ENCODE measurements at regions not wholly inside any gene's neighbourhood (a gene's known extent, or its start where the extent isn't known, plus 50 kb on each side); places are given as distances from the start of the nearest gene placed in this dataset.

GRCh38 chr12:46682148-46682547 is 143.6 kb downstream of the SLC38A4 start:
- WGBS, 2 donors = 71 to 89% methylated on average over 1 of the region's 1 CpG
- Histone ChIP-seq H3K4me1 (no peaks in the 10 kb centered on the region), H3K4me3 (no peak overlapping the region), H3K9me3 (no peaks in the 10 kb centered on the region), H3K36me3 (replicated peaks in 1 of 2; ENCODE audit: insufficient read depth in 1 of 2, low read depth in 2 of 2) (no peaks in the 10 kb centered on the region), H3K27me3 (no peaks in the 10 kb centered on the region), H3K27ac (no peak overlapping the region)
- ATAC-seq (no peak), DNase-seq (no peak)
- no peak for TF ChIP-seq POLR2A (IDR thresholded peaks at IDR 0.05)
- no peak for TF ChIP-seq CTCF (IDR thresholded peaks at IDR 0.05)
- intact Hi-C loops (cut with DNase I) = loop anchor here (10.0 kb wide), 1 partner anchor 243 kb away; no protein-coding TSS in a partner anchor

- Histone ChIP-seq H3K9me3 (no peaks in the 10 kb centered on the region), H3K36me3 (replicated peaks in 1 of 2; ENCODE audit: insufficient read depth in 1 of 2, low read depth in 2 of 2) (no peaks in the 10 kb centered on the region), H3K4me3 (no peak overlapping the region), H3K4me1 (peaks cover 4% of the 10 kb centered on the region), H3K27ac (no peak overlapping the region), H3K27me3 (no peaks in the 10 kb centered on the region)
- TF ChIP-seq POLR2A (IDR thresholded peaks at IDR 0.05) (no peak), CTCF (IDR thresholded peaks at IDR 0.05) (no peak)
- no peak for ATAC-seq
- intact Hi-C loops (cut with DNase I) = loop anchor here (10.0 kb wide), 1 partner anchor 244 kb away; no protein-coding TSS in a partner anchor
- DNase-seq = no peak
- 35 to 42% methylated on average over 1 of the region's 1 CpG for WGBS, 2 donors
These were observed 145.3 kb downstream of the SLC38A4 start for GRCh38 chr12:46680506-46680905.

GRCh38 chr12:46679754-46680153 is 146.0 kb downstream of the SLC38A4 start:
- H3K27ac ChIP-seq = no peak overlapping the region
- DNase-seq (no peak), ATAC-seq (no peak)
- TF ChIP-seq POLR2A (IDR thresholded peaks at IDR 0.05) (no peak), CTCF (IDR thresholded peaks at IDR 0.05) (no peak)
- no peaks in the 10 kb centered on the region for H3K36me3 ChIP-seq (replicated peaks in 1 of 2; ENCODE audit: insufficient read depth in 1 of 2, low read depth in 2 of 2)
- H3K4me3 ChIP-seq = no peak overlapping the region
- no peaks in the 10 kb centered on the region for H3K27me3 ChIP-seq
- intact Hi-C loops (cut with DNase I) = loop anchor here (10.0 kb wide), 1 partner anchor 245 kb away; no protein-coding TSS in a partner anchor
- H3K9me3 ChIP-seq = no peaks in the 10 kb centered on the region
- H3K4me1 ChIP-seq = peaks cover 4% of the 10 kb centered on the region
- WGBS, 2 donors = 37 to 46% methylated on average over 3 of the region's 3 CpGs

GRCh38 chr12:46678426-46678825 is 147.4 kb downstream of the SLC38A4 start:
- Histone ChIP-seq H3K27ac (no peak overlapping the region), H3K9me3 (no peaks in the 10 kb centered on the region), H3K4me3 (no peak overlapping the region), H3K36me3 (replicated peaks in 1 of 2; ENCODE audit: insufficient read depth in 1 of 2, low read depth in 2 of 2) (no peaks in the 10 kb centered on the region), H3K27me3 (no peaks in the 10 kb centered on the region), H3K4me1 (peaks cover 4% of the 10 kb centered on the region)
- TF ChIP-seq POLR2A (IDR thresholded peaks at IDR 0.05) = no peak
- TF ChIP-seq CTCF (IDR thresholded peaks at IDR 0.05) = no peak
- 83 to 86% methylated on average over 3 of the region's 3 CpGs for WGBS, 2 donors
- ATAC-seq (no peak), DNase-seq (no peak)
- intact Hi-C loops (cut with DNase I) = no loop called here

GRCh38 chr12:46677749-46678148 is 148.0 kb downstream of the SLC38A4 start:
- intact Hi-C loops (cut with DNase I) = no loop called here
- Histone ChIP-seq H3K9me3 (no peaks in the 10 kb centered on the region), H3K27ac (no peak overlapping the region), H3K4me1 (peaks cover 4% of the 10 kb centered on the region), H3K4me3 (no peak overlapping the region), H3K27me3 (no peaks in the 10 kb centered on the region), H3K36me3 (replicated peaks in 1 of 2; ENCODE audit: insufficient read depth in 1 of 2, low read depth in 2 of 2) (no peaks in the 10 kb centered on the region)
- DNase-seq = no peak
- 97 to 100% methylated on average over 2 of the region's 2 CpGs for WGBS, 2 donors
- TF ChIP-seq CTCF (IDR thresholded peaks at IDR 0.05) = no peak
- no peak for TF ChIP-seq POLR2A (IDR thresholded peaks at IDR 0.05)
- ATAC-seq = no peak

All from body of pancreas (tissue), 4 donors.